H1 (cell line): ENCODE measurements at regions not wholly inside any gene's neighbourhood (a gene's known extent, or its start where the extent isn't known, plus 50 kb on each side); places are given as distances from the start of the nearest gene placed in this dataset.

Experiments used
- CTCF ChIA-PET: fragments of 300-600 bp; sonication (Branson Sonifier 250); formaldehyde crosslinking; loops from one replicate; lab custom pipeline; 2021; ENCODE audit not compliant: partially characterized antibody; lab: Charles Lee
- POLR2A ChIA-PET: fragments of 300-600 bp; sonication (Branson Sonifier 250); formaldehyde crosslinking; loops from one replicate; lab custom pipeline; 2021; ENCODE audit warnings: inconsistent platforms; ENCODE audit not compliant: partially characterized antibody; lab: Charles Lee
- DNase-seq, 2 experiments: peaks; one replicate each; pipeline versions ENCODE4 v3.0.0 to v3.0.0-alpha.2; 2010 to 2022; ENCODE audit warnings: low spot score in 2 of 2, low read depth in 1 of 2, mixed read lengths in 1 of 2
- FAIRE-seq: peaks from 2 replicates; lab custom pipeline; 2011; peaks lifted over from hg19 to GRCh38; lab: Jason Lieb, UNC
- H2AFZ ChIP-seq: 2 replicates; pipeline ENCODE4 v1.8.1; 2012; ENCODE audit warnings: low read length, inconsistent platforms
- H2AK5ac ChIP-seq: 2 replicates; pipeline ENCODE4 v1.6.1; 2013; ENCODE audit warnings: low read depth, low read length
- H2BK120ac ChIP-seq: replicated peaks from 2 replicates; pipeline ENCODE3; 2013; ENCODE audit warnings: low read depth, low read length, inconsistent platforms
- H2BK12ac ChIP-seq: 2 replicates; pipeline ENCODE4 v1.6.1; 2013; ENCODE audit warnings: low read depth, low read length
- H2BK15ac ChIP-seq: 2 replicates; pipeline ENCODE4 v1.6.1; 2013; ENCODE audit warnings: low read length
- H2BK20ac ChIP-seq: 2 replicates; pipeline ENCODE4 v1.6.1; 2013; ENCODE audit warnings: low read length
- H2BK5ac ChIP-seq: 2 replicates; pipeline ENCODE4 v1.6.1; 2013; ENCODE audit warnings: low read depth, low read length
- H3K14ac ChIP-seq: 2 replicates; pipeline ENCODE4 v1.6.1; 2013; ENCODE audit warnings: inconsistent platforms; ENCODE audit not compliant: insufficient read length
- H3K18ac ChIP-seq: 2 replicates; pipeline ENCODE4 v1.6.1; 2013; ENCODE audit warnings: low read length; ENCODE audit errors: extremely low read depth
- H3K23ac ChIP-seq: 2 replicates; pipeline ENCODE4 v1.6.1; 2013; ENCODE audit warnings: inconsistent platforms; ENCODE audit not compliant: insufficient read length
- H3K23me2 ChIP-seq: 2 replicates; pipeline ENCODE4 v1.6.1; 2013; ENCODE audit warnings: low read depth, low read length
- H3K27ac ChIP-seq: 2 replicates; pipeline ENCODE4 v1.6.1; 2011; ENCODE audit warnings: low read depth, low read length, inconsistent platforms
- H3K27me3 ChIP-seq, 4 experiments: replicated peaks in 1 of 4; 1 replicate in 1 of 4; 2 replicates in 3 of 4; pipeline versions ENCODE4 v1.6.1 to v1.8.1; 2011 to 2013; ENCODE audit warnings: low read length in 3 of 4, mild to moderate bottlenecking in 3 of 4, inconsistent platforms in 2 of 4, mixed read lengths in 2 of 4, moderate library complexity in 1 of 4; ENCODE audit not compliant: control insufficient read depth in 3 of 4, insufficient read depth in 3 of 4; ENCODE audit errors: extremely low read depth in 1 of 4
- H3K36me3 ChIP-seq, 4 experiments: 2 replicates each; pipeline versions ENCODE4 v1.6.1 to v1.8.1; 2011 to 2013; ENCODE audit warnings: mild to moderate bottlenecking in 4 of 4, low read length in 3 of 4, moderate library complexity in 2 of 4, control low read depth in 1 of 4, inconsistent platforms in 1 of 4; ENCODE audit not compliant: insufficient read depth in 4 of 4, control insufficient read depth in 2 of 4
- H3K4ac ChIP-seq: replicated peaks from 2 replicates; pipeline ENCODE3; 2013; ENCODE audit warnings: low read length, low read depth, mixed read lengths, inconsistent platforms; ENCODE audit not compliant: insufficient read length
- H3K4me1 ChIP-seq, 4 experiments: replicated peaks in 1 of 4; 1 replicate in 1 of 4; 2 replicates in 3 of 4; pipeline versions ENCODE4 v1.6.1 to v1.8.1; 2011 to 2013; ENCODE audit warnings: low read length in 3 of 4, inconsistent platforms in 2 of 4, mixed read lengths in 1 of 4; ENCODE audit not compliant: insufficient read depth in 4 of 4, control insufficient read depth in 3 of 4
- H3K4me2 ChIP-seq, 2 experiments: 2 replicates each; pipeline versions ENCODE4 v1.6.1 to v1.8.1; 2011 to 2013; ENCODE audit warnings: low read depth in 2 of 2, low read length in 2 of 2, control low read depth in 1 of 2, inconsistent platforms in 1 of 2, mild to moderate bottlenecking in 1 of 2; ENCODE audit not compliant: insufficient read depth in 1 of 2
- H3K4me3 ChIP-seq, 4 experiments: fragments of 200-600, 300-600 bp in 1 of 4; sonication (generic), shearing (Covaris generic), sonication (Bioruptor Twin) in 1 of 4; 2 replicates each; pipeline versions ENCODE4 v1.5.1 to v1.8.1; 2011 to 2016; ENCODE audit warnings: low read length in 4 of 4, low read depth in 3 of 4, control low read depth in 2 of 4, inconsistent platforms in 2 of 4, mild to moderate bottlenecking in 2 of 4, mixed read lengths in 1 of 4, moderate library complexity in 1 of 4; ENCODE audit not compliant: insufficient read depth in 2 of 4; ENCODE audit errors: extremely low read depth in 1 of 4
- H3K56ac ChIP-seq: replicated peaks from 2 replicates; pipeline ENCODE3; 2013; ENCODE audit warnings: low read depth, mild to moderate bottlenecking, mixed read lengths, low read length, inconsistent platforms; ENCODE audit not compliant: insufficient read length
- H3K79me1 ChIP-seq: 2 replicates; pipeline ENCODE4 v1.6.1; 2013; ENCODE audit warnings: low read depth, low read length, control low read depth
- H3K79me2 ChIP-seq, 2 experiments: 2 replicates each; pipeline versions ENCODE4 v1.6.1 to v1.8.1; 2012 to 2013; ENCODE audit warnings: low read length in 2 of 2, mild to moderate bottlenecking in 2 of 2, inconsistent platforms in 1 of 2; ENCODE audit not compliant: insufficient read depth in 2 of 2, control insufficient read depth in 1 of 2
- H3K9ac ChIP-seq, 4 experiments: replicated peaks in 1 of 4; 1 replicate in 1 of 4; 2 replicates in 3 of 4; pipeline versions ENCODE4 v1.6.1 to v1.8.1; 2011 to 2013; ENCODE audit warnings: low read depth in 3 of 4, low read length in 3 of 4, control low read depth in 2 of 4, mild to moderate bottlenecking in 2 of 4, moderate library complexity in 2 of 4, inconsistent platforms in 1 of 4; ENCODE audit errors: extremely low read depth in 1 of 4
- H3K9me3 ChIP-seq, 2 experiments: 2 replicates each; pipeline versions ENCODE4 v1.6.1 to v1.8.1; 2012 to 2013; ENCODE audit warnings: mild to moderate bottlenecking in 2 of 2, moderate library complexity in 2 of 2, control low read depth in 1 of 2, inconsistent platforms in 1 of 2, low read depth in 1 of 2, low read length in 1 of 2, mixed read lengths in 1 of 2; ENCODE audit not compliant: insufficient read depth in 2 of 2
- H4K20me1 ChIP-seq, 2 experiments: replicated peaks in 1 of 2; 2 replicates each; pipeline versions ENCODE3 to v1.8.1; 2011 to 2013; ENCODE audit warnings: inconsistent platforms in 2 of 2, low read length in 2 of 2, mild to moderate bottlenecking in 1 of 2; ENCODE audit not compliant: insufficient read depth in 2 of 2, control insufficient read depth in 1 of 2
- H4K5ac ChIP-seq: 2 replicates; pipeline ENCODE4 v1.6.1; 2013; ENCODE audit warnings: low read length, low read depth, mixed read lengths, inconsistent platforms; ENCODE audit not compliant: insufficient read length
- H4K8ac ChIP-seq: 2 replicates; pipeline ENCODE4 v1.8.0; 2013; ENCODE audit warnings: mild to moderate bottlenecking, moderate library complexity, low read length, inconsistent platforms; ENCODE audit not compliant: insufficient read depth; ENCODE audit errors: extremely low read depth
- H4K91ac ChIP-seq: replicated peaks from 2 replicates; pipeline ENCODE3; 2013; ENCODE audit warnings: low read length, mixed read lengths, inconsistent platforms; ENCODE audit not compliant: insufficient read length
- ASH2L ChIP-seq: fragments of 200-600, 300-600 bp; sonication (generic); IDR thresholded peaks from one replicate; pipeline ENCODE4 v1.7.1; 2017; ENCODE audit warnings: low read length
- BACH1 ChIP-seq: IDR thresholded peaks from 2 replicates; pipeline ENCODE4 v1.6.1; 2012; ENCODE audit warnings: low read length, improper control_type of control experiment
- CHD1 ChIP-seq: IDR thresholded peaks from 2 replicates; pipeline ENCODE4 v1.6.1; 2012; ENCODE audit warnings: low read depth, low read length, improper control_type of control experiment
- CHD2 ChIP-seq: IDR thresholded peaks from 2 replicates; pipeline ENCODE4 v1.6.1; 2012; ENCODE audit warnings: low read length, improper control_type of control experiment
- FOSL1 ChIP-seq: IDR thresholded peaks from 2 replicates; pipeline ENCODE4 v1.6.1; 2011; ENCODE audit warnings: mild to moderate bottlenecking, low read depth, low read length, moderate library complexity; ENCODE audit not compliant: insufficient read depth
- HDAC6 ChIP-seq: IDR thresholded peaks from one replicate; pipeline ENCODE4 v1.7.1; 2012; ENCODE audit warnings: low read depth, mild to moderate bottlenecking, inconsistent platforms, low read length, moderate library complexity
- MAFK ChIP-seq: IDR thresholded peaks from 2 replicates; pipeline ENCODE4 v1.6.1; 2012; ENCODE audit warnings: low read depth, mild to moderate bottlenecking, improper control_type of control experiment, low read length
- PHF8 ChIP-seq: fragments of 200-600 bp; sonication (generic); conservative IDR thresholded peaks from 2 replicates; pipeline ENCODE4 v1.7.1; 2012; ENCODE audit warnings: low read depth, mild to moderate bottlenecking, inconsistent platforms, low read length, moderate library complexity
- SP2 ChIP-seq: IDR thresholded peaks from 2 replicates; pipeline ENCODE4 v1.6.1; 2012; ENCODE audit warnings: mild to moderate bottlenecking, low read length, inconsistent platforms
- SUZ12 ChIP-seq: fragments of 200-600 bp; sonication (generic); IDR thresholded peaks from 2 replicates; pipeline ENCODE4 v1.6.1; 2012; ENCODE audit warnings: mild to moderate bottlenecking, inconsistent platforms, low read length, moderate library complexity, mixed read lengths
- TAF1 ChIP-seq: IDR thresholded peaks from 2 replicates; pipeline ENCODE4 v1.6.1; 2011; ENCODE audit warnings: mild to moderate bottlenecking, low read depth, low read length
- TEAD4 ChIP-seq: IDR thresholded peaks from 2 replicates; pipeline ENCODE4 v1.6.1; 2012; ENCODE audit warnings: low read depth, low read length, inconsistent platforms, mixed read lengths
- WGBS, 2 experiments: shearing (Covaris generic) in 1 of 2; methylation state at CpG; one replicate each; pipeline versions ENCODE4 v1.1.6 to v1.1.7; 2013 to 2015; ENCODE audit warnings: low lambda C conversion rate in 2 of 2, mixed read lengths in 2 of 2, inconsistent platforms in 1 of 2, low coverage in 1 of 2, missing lambda C conversion rate in 1 of 2; ENCODE audit not compliant: insufficient replicate concordance in 2 of 2, insufficient coverage in 1 of 2, insufficient read length in 1 of 2; ENCODE audit errors: extremely low coverage in 1 of 2, missing lambda C conversion rate in 1 of 2; 5-methylcytosine and 5-hydroxymethylcytosine counted together

DNA sequence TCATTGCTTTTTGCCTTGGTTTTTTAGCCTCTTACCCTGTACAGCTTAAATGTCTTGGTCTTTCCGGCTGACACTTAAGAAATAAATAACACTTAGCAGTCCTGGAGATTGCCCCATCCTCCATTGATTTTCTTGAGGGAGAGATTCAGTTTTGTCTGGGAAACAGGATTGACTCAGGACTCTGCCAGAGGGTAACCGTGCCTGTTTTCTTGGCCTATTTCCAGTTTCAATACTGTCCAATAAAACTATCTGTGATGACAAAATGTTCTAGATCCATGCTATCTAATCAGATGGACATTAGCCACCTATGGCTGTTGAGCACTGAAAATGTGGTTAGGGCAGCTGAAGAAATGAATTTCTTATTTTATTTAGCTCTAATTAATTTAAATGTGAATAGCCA lies 216.1 kb downstream of the DUSP10 start:
- no peaks in the 10 kb centered on the region for H3K36me3 ChIP-seq
- no peak for DNase-seq
- FAIRE-seq: no peak
- H3K56ac ChIP-seq: no peak overlapping the region
- H4K5ac ChIP-seq: no peak overlapping the region
- 88% methylated on average over 2 of the region's 2 CpGs; no CpG with 5 or more reads in 1 of the 2 experiments for WGBS, 2 experiments
- no peak overlapping the region for H3K9ac ChIP-seq
- no peak overlapping the region for H3K4me3 ChIP-seq
- no peak overlapping the region for H2BK5ac ChIP-seq
- H4K20me1 ChIP-seq: no peaks in the 10 kb centered on the region
- no peaks in the 10 kb centered on the region for H3K27me3 ChIP-seq
- H4K91ac ChIP-seq: no peak overlapping the region
- ChIA-PET POLR2A (no interaction called here), CTCF (interaction anchor here (1.2 to 1.4 kb wide), 2 partner anchors 11 to 15 kb away, joined by 3 to 4 read pairs; no protein-coding TSS in a partner anchor)
- no peaks in the 10 kb centered on the region for H3K79me2 ChIP-seq
- no peaks in the 10 kb centered on the region for H3K9me3 ChIP-seq
- H2BK120ac ChIP-seq: no peak overlapping the region
- H2BK15ac ChIP-seq: no peak overlapping the region
- H3K4ac ChIP-seq: no peak overlapping the region
- H3K79me1 ChIP-seq: no peaks in the 10 kb centered on the region
- no peak overlapping the region for H3K27ac ChIP-seq
- H2AK5ac ChIP-seq: no peak overlapping the region
- H2BK20ac ChIP-seq: no peak overlapping the region
- H4K8ac ChIP-seq: no peak overlapping the region
- no peaks in the 10 kb centered on the region for H3K4me1 ChIP-seq
- H2AFZ ChIP-seq: no peak overlapping the region
- no peaks in the 10 kb centered on the region for H3K23me2 ChIP-seq
- no peak overlapping the region for H3K23ac ChIP-seq
- TF ChIP-seq TAF1: no peak
- no peak for TF ChIP-seq FOSL1
- no peak for TF ChIP-seq PHF8
- no peak for TF ChIP-seq CHD2
- TF ChIP-seq SP2: no peak
- no peak for TF ChIP-seq HDAC6
- no peak for TF ChIP-seq ASH2L
- no peak for TF ChIP-seq CHD1
- no peak for TF ChIP-seq BACH1
- TF ChIP-seq TEAD4: no peak
- TF ChIP-seq MAFK: no peak
- TF ChIP-seq SUZ12: no peak
- H2BK12ac ChIP-seq: no peak overlapping the region
- H3K4me2 ChIP-seq: no peak overlapping the region
- no peak overlapping the region for H3K14ac ChIP-seq
- H3K18ac ChIP-seq: no peak overlapping the region
